K562 (cell line): ENCODE measurements at regions not wholly inside any gene's neighbourhood (a gene's known extent, or its start where the extent isn't known, plus 50 kb on each side); places are given as distances from the start of the nearest gene placed in this dataset.
A peak's percentile ranks its signal among the peaks of the same experiment; 100 is the strongest.

ENCODE experiments used
- CEBPZ ChIP-seq: fragments of 150-350 bp; IDR thresholded peaks from 2 replicates; pipeline ENCODE4 v1.6.1; 2014; ENCODE audit warnings: low read depth, mild to moderate bottlenecking, low read length, borderline replicate concordance
- EHMT2 ChIP-seq: fragments of 450-650 bp; IDR thresholded peaks from 2 replicates; pipeline ENCODE4 v1.6.1; 2018; ENCODE audit warnings: antibody characterized with exemption
- TF ChIP-seq, protein P1 (sequence below), 2 experiments: fragments of 450-650 bp; formaldehyde crosslinking in 1 of 2; IDR thresholded peaks; 2 replicates each; pipeline versions ENCODE4 v1.4.0 to v1.6.1; 2014 to 2020; ENCODE audit warnings: mild to moderate bottlenecking in 2 of 2, borderline replicate concordance in 1 of 2, low read depth in 1 of 2

DNA sequence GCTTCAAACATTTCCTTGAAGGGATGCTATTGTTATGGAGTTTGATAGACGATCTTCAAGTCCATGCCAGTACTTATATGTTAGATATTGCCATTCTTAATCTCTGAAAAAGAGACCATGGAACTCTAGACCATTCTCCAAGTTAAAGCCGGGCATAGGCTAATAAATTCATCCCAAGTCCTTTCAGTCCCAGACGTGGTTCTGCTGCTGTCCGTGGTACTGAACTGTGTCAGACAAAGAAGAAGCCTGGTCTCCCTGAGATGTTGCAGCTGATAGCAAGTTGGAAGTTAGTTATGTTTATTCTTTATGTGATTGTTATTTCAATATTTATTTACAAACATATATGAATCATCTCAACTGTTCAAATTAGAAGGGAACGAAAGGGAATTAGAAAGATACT is 158.7 kb downstream of the NMUR2 start (continued):
- TF ChIP-seq, protein P1, sequence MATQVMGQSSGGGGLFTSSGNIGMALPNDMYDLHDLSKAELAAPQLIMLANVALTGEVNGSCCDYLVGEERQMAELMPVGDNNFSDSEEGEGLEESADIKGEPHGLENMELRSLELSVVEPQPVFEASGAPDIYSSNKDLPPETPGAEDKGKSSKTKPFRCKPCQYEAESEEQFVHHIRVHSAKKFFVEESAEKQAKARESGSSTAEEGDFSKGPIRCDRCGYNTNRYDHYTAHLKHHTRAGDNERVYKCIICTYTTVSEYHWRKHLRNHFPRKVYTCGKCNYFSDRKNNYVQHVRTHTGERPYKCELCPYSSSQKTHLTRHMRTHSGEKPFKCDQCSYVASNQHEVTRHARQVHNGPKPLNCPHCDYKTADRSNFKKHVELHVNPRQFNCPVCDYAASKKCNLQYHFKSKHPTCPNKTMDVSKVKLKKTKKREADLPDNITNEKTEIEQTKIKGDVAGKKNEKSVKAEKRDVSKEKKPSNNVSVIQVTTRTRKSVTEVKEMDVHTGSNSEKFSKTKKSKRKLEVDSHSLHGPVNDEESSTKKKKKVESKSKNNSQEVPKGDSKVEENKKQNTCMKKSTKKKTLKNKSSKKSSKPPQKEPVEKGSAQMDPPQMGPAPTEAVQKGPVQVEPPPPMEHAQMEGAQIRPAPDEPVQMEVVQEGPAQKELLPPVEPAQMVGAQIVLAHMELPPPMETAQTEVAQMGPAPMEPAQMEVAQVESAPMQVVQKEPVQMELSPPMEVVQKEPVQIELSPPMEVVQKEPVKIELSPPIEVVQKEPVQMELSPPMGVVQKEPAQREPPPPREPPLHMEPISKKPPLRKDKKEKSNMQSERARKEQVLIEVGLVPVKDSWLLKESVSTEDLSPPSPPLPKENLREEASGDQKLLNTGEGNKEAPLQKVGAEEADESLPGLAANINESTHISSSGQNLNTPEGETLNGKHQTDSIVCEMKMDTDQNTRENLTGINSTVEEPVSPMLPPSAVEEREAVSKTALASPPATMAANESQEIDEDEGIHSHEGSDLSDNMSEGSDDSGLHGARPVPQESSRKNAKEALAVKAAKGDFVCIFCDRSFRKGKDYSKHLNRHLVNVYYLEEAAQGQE (IDR thresholded peaks at IDR 0.05; ENCODE audit: borderline replicate concordance) = peak; percentile 87
- TF ChIP-seq, protein P1 (CRISPR knock-in tag; IDR thresholded peaks at IDR 0.05; ENCODE audit: low read depth) = peak; percentile 67; the same call in 1 of the 2 replicates
- TF ChIP-seq EHMT2 = peak; percentile 49; the same call in 1 of the 2 replicates
- TF ChIP-seq CEBPZ = no peak
